BLaER1 treated with 17β-estradiol and CSF1 and Interleukin-3, amounts not matched to agents 10 nM and 100 nM (cell line): ENCODE measurements at regions not wholly inside any gene's neighbourhood (a gene's known extent, or its start where the extent isn't known, plus 50 kb on each side); places are given as distances from the start of the nearest gene placed in this dataset.

Experiments
- H3K27ac ChIP-seq, 11 experiments: shearing (Covaris generic); formaldehyde crosslinking; 2 replicates each; pipeline ENCODE4 v1.8.1; 2022
- H3K27me3 ChIP-seq, 11 experiments: shearing (Covaris generic); formaldehyde crosslinking; 2 replicates each; pipeline ENCODE4 v1.8.1; 2022
- H3K36me3 ChIP-seq, 11 experiments: shearing (Covaris generic); formaldehyde crosslinking; 2 replicates each; pipeline ENCODE4 v1.8.1; 2022
- H3K4me1 ChIP-seq, 10 experiments: shearing (Covaris generic); formaldehyde crosslinking; 2 replicates each; pipeline ENCODE4 v1.8.1; 2022
- H3K4me2 ChIP-seq, 11 experiments: shearing (Covaris generic); formaldehyde crosslinking; 2 replicates each; pipeline ENCODE4 v1.8.1; 2022
- H3K4me3 ChIP-seq, 10 experiments: shearing (Covaris generic); formaldehyde crosslinking; 2 replicates each; pipeline ENCODE4 v1.8.1; 2022
- H3K9ac ChIP-seq, 11 experiments: shearing (Covaris generic); formaldehyde crosslinking; 2 replicates each; pipeline ENCODE4 v1.8.1; 2022
- H3K9me3 ChIP-seq, 11 experiments: shearing (Covaris generic); formaldehyde crosslinking; replicated peaks in 1 of 11; 2 replicates each; pipeline ENCODE4 v1.8.1; 2022
- H4K20me1 ChIP-seq, 11 experiments: shearing (Covaris generic); formaldehyde crosslinking; 2 replicates each; pipeline ENCODE4 v1.8.1; 2022
- Cebpa-rat ChIP-seq, 11 experiments: shearing (Covaris generic); IDR thresholded peaks; 2 replicates each; pipeline ENCODE4 v1.8.1; 2022

- H3K4me2 ChIP-seq = peak overlapping the region in 1 of 11 experiments; percentile 9; a peak in 1 of 22 replicates
- peaks cover 15 to 39% (median 24%) of the 10 kb centered on the region in 11 experiments; a peak in 21 of 22 replicates for H3K9me3 ChIP-seq
- no peaks in the 10 kb centered on the region for H3K27me3 ChIP-seq
- no peak overlapping the region for H3K4me3 ChIP-seq
- no peaks in the 10 kb centered on the region for H4K20me1 ChIP-seq
- H3K9ac ChIP-seq = no peak overlapping the region
- no peak for TF ChIP-seq Cebpa-rat (IDR thresholded peaks at IDR 0.05)
- H3K27ac ChIP-seq = no peak overlapping the region
- peaks cover 0 to 38% (median 14%) of the 10 kb centered on the region in 10 experiments; a peak in 18 of 20 replicates for H3K4me1 ChIP-seq
- H3K36me3 ChIP-seq = no peaks in the 10 kb centered on the region
These were observed 969.7 kb downstream of the DCDC2C start for GRCh38 chr2:4673025-4673489.

DNA sequence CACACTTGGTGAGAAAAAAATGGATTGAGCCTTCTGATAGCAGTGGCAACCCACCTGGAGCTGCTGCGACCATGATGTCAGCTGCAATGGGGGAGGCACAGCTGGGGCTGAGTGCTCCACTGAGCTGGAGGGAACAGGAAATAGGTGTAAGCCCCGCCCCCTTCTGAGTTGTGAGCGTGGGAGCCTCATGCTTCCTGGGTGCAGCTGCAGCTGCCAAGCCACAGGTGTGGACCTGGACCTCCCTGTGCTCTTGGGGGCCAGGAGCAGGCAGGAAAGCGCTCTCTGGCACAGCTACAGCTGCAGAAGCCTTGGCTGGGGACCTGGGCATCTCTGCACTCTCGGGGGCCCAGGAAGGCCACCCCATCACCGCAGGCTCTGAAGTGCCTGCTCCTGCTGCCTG, 970.6 kb downstream of the DCDC2C start:
- 0 out of 22 replicates have a peak overlapping the region, but pooled peaks of 1 of the 11 experiments have one; percentile 1 for H3K9ac ChIP-seq
- H3K27ac ChIP-seq = peak overlapping the region in 5 of 11 experiments; percentile 12 to 56 (median 45); a peak in 7 of 22 replicates
- peaks cover 0 to 37% (median 14%) of the 10 kb centered on the region in 10 experiments; a peak in 18 of 20 replicates for H3K4me1 ChIP-seq
- no peaks in the 10 kb centered on the region for H3K36me3 ChIP-seq
- H3K27me3 ChIP-seq = no peaks in the 10 kb centered on the region
- H3K4me2 ChIP-seq = peak overlapping the region; percentile 3 to 62 (median 50); a peak in 18 of 22 replicates
- peaks cover 15 to 39% (median 24%) of the 10 kb centered on the region in 11 experiments; a peak in 21 of 22 replicates for H3K9me3 ChIP-seq
- no peaks in the 10 kb centered on the region for H4K20me1 ChIP-seq
- no peak for TF ChIP-seq Cebpa-rat (IDR thresholded peaks at IDR 0.05)
- H3K4me3 ChIP-seq = peak overlapping the region in 1 of 10 experiments; percentile 7; a peak in 1 of 20 replicates

DNA sequence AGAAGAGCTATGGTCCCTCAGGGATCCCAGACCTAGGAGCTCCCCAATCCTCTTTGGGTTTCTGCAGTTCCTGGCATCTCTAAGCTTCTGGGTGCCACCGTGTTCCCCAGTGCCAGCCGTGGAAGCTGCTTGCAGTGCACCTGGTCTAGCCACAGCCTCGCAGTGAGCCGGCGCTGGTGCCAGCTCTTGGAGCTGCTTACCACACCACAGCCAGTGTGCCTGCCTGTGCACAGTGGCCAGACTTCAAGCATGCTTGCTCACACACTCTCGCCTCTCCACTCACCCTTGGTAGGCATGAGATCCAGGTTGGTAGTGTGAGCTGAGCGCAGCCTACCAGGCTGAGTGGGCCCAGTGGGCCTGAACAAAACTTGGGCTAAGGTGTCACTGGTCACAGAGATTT, 971.9 kb downstream of the DCDC2C start:
- no peak for TF ChIP-seq Cebpa-rat (IDR thresholded peaks at IDR 0.05)
- H4K20me1 ChIP-seq = no peaks in the 10 kb centered on the region
- no peaks in the 10 kb centered on the region for H3K27me3 ChIP-seq
- no peak overlapping the region for H3K9ac ChIP-seq
- H3K4me2 ChIP-seq = peak overlapping the region in 5 of 11 experiments; percentile 10 to 62 (median 50); a peak in 7 of 22 replicates
- no peak overlapping the region for H3K4me3 ChIP-seq
- no peaks in the 10 kb centered on the region for H3K36me3 ChIP-seq
- H3K27ac ChIP-seq = peak overlapping the region in 2 of 11 experiments; percentile 9 to 55; a peak in 2 of 22 replicates
- H3K9me3 ChIP-seq = peaks cover 15 to 36% (median 24%) of the 10 kb centered on the region in 11 experiments; a peak in 21 of 22 replicates
- H3K4me1 ChIP-seq = peaks cover 0 to 34% (median 14%) of the 10 kb centered on the region in 10 experiments; a peak in 18 of 20 replicates

DNA sequence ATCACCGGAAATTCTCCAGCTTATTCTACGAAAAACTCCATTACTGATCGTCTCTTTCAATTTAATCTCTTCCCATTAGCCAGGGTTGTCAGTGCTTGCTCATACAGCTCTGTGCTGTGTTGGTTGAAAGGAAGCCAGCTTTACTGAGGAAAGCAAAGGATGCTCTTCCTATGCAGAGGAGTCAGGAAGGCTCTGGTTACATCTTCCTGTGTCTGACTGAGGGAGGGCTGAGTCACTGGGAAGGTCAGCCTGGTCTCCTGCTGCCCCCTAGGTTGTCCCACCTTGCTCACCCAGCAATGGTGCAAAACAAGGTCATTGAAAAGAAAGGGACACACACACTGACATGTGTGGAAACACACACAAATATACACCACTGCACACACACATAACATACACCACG, 975.6 kb downstream of the DCDC2C start:
- no peaks in the 10 kb centered on the region for H3K36me3 ChIP-seq
- H3K4me1 ChIP-seq = peaks cover 0 to 24% (median 10%) of the 10 kb centered on the region in 10 experiments; a peak in 18 of 20 replicates
- H3K4me3 ChIP-seq = no peak overlapping the region
- H3K27me3 ChIP-seq = no peaks in the 10 kb centered on the region
- H3K9me3 ChIP-seq = peaks cover 2 to 16% (median 11%) of the 10 kb centered on the region in 11 experiments; a peak in 18 of 22 replicates
- H3K9ac ChIP-seq = no peak overlapping the region
- no peak for TF ChIP-seq Cebpa-rat (IDR thresholded peaks at IDR 0.05)
- H4K20me1 ChIP-seq = no peaks in the 10 kb centered on the region
- H3K27ac ChIP-seq = no peak overlapping the region
- H3K4me2 ChIP-seq = no peak overlapping the region

GRCh38 chr2:4679391-4679790, 976.0 kb downstream of the DCDC2C start:
- H3K27ac ChIP-seq = no peak overlapping the region
- H3K4me1 ChIP-seq = peaks cover 0 to 19% (median 5%) of the 10 kb centered on the region in 10 experiments; a peak in 11 of 20 replicates
- H3K9ac ChIP-seq = no peak overlapping the region
- no peak for TF ChIP-seq Cebpa-rat (IDR thresholded peaks at IDR 0.05)
- H3K36me3 ChIP-seq = no peaks in the 10 kb centered on the region
- no peaks in the 10 kb centered on the region for H4K20me1 ChIP-seq
- peaks cover 0 to 12% (median 6%) of the 10 kb centered on the region in 11 experiments; a peak in 17 of 22 replicates for H3K9me3 ChIP-seq
- no peaks in the 10 kb centered on the region for H3K27me3 ChIP-seq
- H3K4me2 ChIP-seq = no peak overlapping the region
- no peak overlapping the region for H3K4me3 ChIP-seq

GRCh38 chr2:4684921-4685320, 981.5 kb downstream of the DCDC2C start:
- no peak overlapping the region for H3K4me2 ChIP-seq
- H3K36me3 ChIP-seq = no peaks in the 10 kb centered on the region
- H3K27ac ChIP-seq = no peak overlapping the region
- H3K4me1 ChIP-seq = no peaks in the 10 kb centered on the region
- no peak overlapping the region for H3K9ac ChIP-seq
- peaks cover 0 to 4% (median 0%) of the 10 kb centered on the region in 11 experiments; a peak in 2 of 22 replicates for H3K9me3 ChIP-seq
- TF ChIP-seq Cebpa-rat (IDR thresholded peaks at IDR 0.05) = no peak
- H3K4me3 ChIP-seq = no peak overlapping the region
- H4K20me1 ChIP-seq = no peaks in the 10 kb centered on the region
- no peaks in the 10 kb centered on the region for H3K27me3 ChIP-seq

- Histone ChIP-seq H4K20me1 (no peaks in the 10 kb centered on the region), H3K9me3 (peaks cover 0 to 30% (median 20%) of the 10 kb centered on the region in 11 experiments; a peak in 17 of 22 replicates), H3K36me3 (no peaks in the 10 kb centered on the region), H3K9ac (no peak overlapping the region), H3K4me2 (no peak overlapping the region), H3K4me3 (no peak overlapping the region), H3K27me3 (no peaks in the 10 kb centered on the region), H3K4me1 (peaks cover 14 to 34% (median 23%) of the 10 kb centered on the region in 10 experiments), H3K27ac (no peak overlapping the region)
- no peak for TF ChIP-seq Cebpa-rat (IDR thresholded peaks at IDR 0.05)
These were observed 987.5 kb downstream of the DCDC2C start for GRCh38 chr2:4690913-4691312.

DNA sequence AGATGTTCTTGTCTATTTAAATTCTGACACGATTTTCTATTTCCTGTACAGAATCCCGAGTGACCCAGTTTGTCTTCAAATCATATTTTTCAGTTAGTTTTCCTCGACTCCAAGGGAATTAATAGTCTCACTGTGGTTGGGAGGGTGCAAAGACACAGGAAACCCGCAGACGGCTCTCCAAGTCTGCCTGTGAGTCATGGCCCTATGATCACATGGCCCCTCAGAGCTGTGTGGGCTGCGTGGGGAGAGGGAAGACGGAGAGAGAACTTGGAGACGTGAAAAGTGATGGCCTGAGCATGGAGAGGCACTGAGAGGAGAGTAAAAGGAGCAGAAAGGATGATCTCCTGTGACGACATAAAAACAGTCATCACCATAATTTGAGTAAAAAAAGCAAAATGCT, 989.9 kb downstream of the DCDC2C start:
- Histone ChIP-seq H3K9ac (peak overlapping the region in 1 of 11 experiments; percentile 38; a peak in 1 of 22 replicates), H3K4me3 (no peak overlapping the region; a peak in 1 of 20 replicates), H4K20me1 (no peaks in the 10 kb centered on the region), H3K27ac (peak overlapping the region in 7 of 11 experiments; percentile 40 to 57 (median 47); a peak in 9 of 22 replicates), H3K4me2 (peak overlapping the region; percentile 54 to 76 (median 69)), H3K4me1 (peaks cover 14 to 34% (median 25%) of the 10 kb centered on the region in 10 experiments), H3K9me3 (peaks cover 0 to 36% (median 25%) of the 10 kb centered on the region in 11 experiments; a peak in 17 of 22 replicates), H3K27me3 (no peaks in the 10 kb centered on the region), H3K36me3 (no peaks in the 10 kb centered on the region)
- no peak for TF ChIP-seq Cebpa-rat (IDR thresholded peaks at IDR 0.05)

DNA sequence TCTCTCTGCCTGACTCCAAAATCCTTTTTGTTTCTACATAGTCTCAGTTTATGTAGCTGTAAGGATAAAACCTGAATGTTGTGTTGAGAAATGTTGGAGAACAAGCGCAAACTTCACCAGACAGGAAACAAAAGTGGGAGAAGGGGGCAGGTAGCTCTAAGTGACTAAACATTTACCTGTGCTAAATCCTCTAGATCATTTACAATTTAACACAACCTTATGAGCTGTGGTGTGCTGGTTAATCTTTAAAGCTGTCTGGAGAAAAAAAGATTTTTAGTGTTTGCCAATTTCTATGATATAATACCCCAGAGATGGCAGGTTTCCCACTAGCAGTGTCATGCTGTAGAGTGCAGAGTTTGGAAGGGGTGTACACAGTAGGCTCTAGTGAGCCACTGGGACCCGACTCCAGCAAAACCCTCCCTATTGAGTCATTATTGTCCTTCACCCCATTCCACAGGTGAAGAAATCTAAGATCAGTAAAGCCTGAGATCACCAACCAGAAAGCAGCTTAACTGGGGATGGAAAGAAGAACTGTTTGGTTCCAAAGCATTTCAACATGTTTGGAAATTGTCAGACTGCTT, 992.0 kb downstream of the DCDC2C start:
- TF ChIP-seq Cebpa-rat (IDR thresholded peaks at IDR 0.05) = no peak
- no peaks in the 10 kb centered on the region for H4K20me1 ChIP-seq
- H3K36me3 ChIP-seq = no peaks in the 10 kb centered on the region
- H3K27me3 ChIP-seq = no peaks in the 10 kb centered on the region
- H3K4me3 ChIP-seq = no peak overlapping the region
- H3K9me3 ChIP-seq = peaks cover 0 to 30% (median 19%) of the 10 kb centered on the region in 11 experiments; a peak in 17 of 22 replicates
- no peak overlapping the region for H3K9ac ChIP-seq
- H3K4me2 ChIP-seq = no peak overlapping the region
- no peak overlapping the region for H3K27ac ChIP-seq
- H3K4me1 ChIP-seq = peaks cover 14 to 34% (median 25%) of the 10 kb centered on the region in 10 experiments
